Fibroblast of the aortic adventitia (primary cell): ENCODE measurements at regions not wholly inside any gene's neighbourhood (a gene's known extent, or its start where the extent isn't known, plus 50 kb on each side); places are given as distances from the start of the nearest gene placed in this dataset.

Experiments
- DNase-seq: peaks from one replicate; pipeline ENCODE4 v3.0.0-alpha.2; 2010; ENCODE audit warnings: low read depth
- H3K4me3 ChIP-seq: 2 replicates; pipeline ENCODE4 v1.5.1; 2011; ENCODE audit warnings: low read depth, mild to moderate bottlenecking, control low read depth, low read length, moderate library complexity
- CTCF ChIP-seq: IDR thresholded peaks from 2 replicates; pipeline ENCODE4 v1.5.1; 2011; ENCODE audit warnings: mild to moderate bottlenecking, low read length, control low read depth, inconsistent platforms; ENCODE audit not compliant: insufficient read depth

- no peak for DNase-seq
- TF ChIP-seq CTCF = no peak
- no peak overlapping the region for H3K4me3 ChIP-seq
These were observed 128.9 kb upstream of the NR5A2 start for GRCh38 chr1:199898654-199899053.

GRCh38 chr1:199901341-199901740 lies 126.2 kb upstream of the NR5A2 start:
- no peak for DNase-seq
- no peak overlapping the region for H3K4me3 ChIP-seq
- TF ChIP-seq CTCF = no peak

- no peak for DNase-seq
- no peak for TF ChIP-seq CTCF
- no peak overlapping the region for H3K4me3 ChIP-seq
These were observed 120.1 kb upstream of the NR5A2 start for GRCh38 chr1:199907361-199907760.

GRCh38 chr1:199909137-199909536 lies 118.4 kb upstream of the NR5A2 start:
- DNase-seq = no peak
- no peak for TF ChIP-seq CTCF
- no peak overlapping the region for H3K4me3 ChIP-seq

GRCh38 chr1:199913318-199913717 lies 114.2 kb upstream of the NR5A2 start:
- no peak for TF ChIP-seq CTCF
- no peak overlapping the region for H3K4me3 ChIP-seq
- no peak for DNase-seq

- TF ChIP-seq CTCF = no peak
These were observed 113.0 kb upstream of the NR5A2 start for GRCh38 chr1:199914546-199914945.

GRCh38 chr1:199918196-199918769 lies 109.2 kb upstream of the NR5A2 start:
- TF ChIP-seq CTCF = no peak
- no peak overlapping the region for H3K4me3 ChIP-seq
- DNase-seq = no peak

More at GRCh38 chr1:199914546-199914945, 113.0 kb upstream of the NR5A2 start:
- no peak overlapping the region for H3K4me3 ChIP-seq
- DNase-seq = no peak
